ENCODE measurements at regions not wholly inside any gene's neighbourhood (a gene's known extent, or its start where the extent isn't known, plus 50 kb on each side); places are given as distances from the start of the nearest gene placed in this dataset.

- Histone ChIP-seq H2BK15ac (ENCODE audit: low read depth, low read length) (no peak overlapping the region), H2BK20ac (ENCODE audit: low read depth, low read length) (no peak overlapping the region), H3K9me1 (ENCODE audit: insufficient read depth, low read length) (no peaks in the 10 kb centered on the region), H2AFZ (replicated peaks; ENCODE audit: low read length, poor library complexity) (no peak overlapping the region), H2AK5ac (ENCODE audit: low read depth, low read length) (no peak overlapping the region), H3K36me3 (ENCODE audit: control insufficient read depth, insufficient read depth, low read length) (no peaks in the 10 kb centered on the region), H3K27ac (ENCODE audit: insufficient read depth, low read length) (no peak overlapping the region), H4K8ac (ENCODE audit: low read depth in 2 of 2, low read length in 2 of 2) (no peak overlapping the region), H2AK9ac (replicated peaks; ENCODE audit: low read depth, low read length, poor library complexity) (no peak overlapping the region), H3K4ac (ENCODE audit: low read depth, low read length) (no peak overlapping the region), H3K4me2 (ENCODE audit: low read depth, low read length) (no peak overlapping the region), H3K4me1 (ENCODE audit: control insufficient read depth, insufficient read depth, low read length) (no peaks in the 10 kb centered on the region), H2BK5ac (ENCODE audit: low read depth, low read length, poor library complexity, severe bottlenecking) (no peak overlapping the region), H3K9ac (ENCODE audit: low read depth, low read length) (no peak overlapping the region), H3K27me3 (ENCODE audit: control insufficient read depth, insufficient read depth, low read length) (no peaks in the 10 kb centered on the region), H3K9me3 (ENCODE audit: control insufficient read depth, insufficient read depth, low read length) (peaks cover 2% of the 10 kb centered on the region; the same call in 1 of the 2 replicates), H3K79me1 (ENCODE audit: low read depth in 1 of 2, low read length in 2 of 2) (no peaks in the 10 kb centered on the region), H4K5ac (ENCODE audit: low read depth, low read length) (no peak overlapping the region), H3K56ac (ENCODE audit: extremely low read depth, insufficient read depth, low read length) (no peak overlapping the region), H3K4me3 (ENCODE audit: insufficient read depth, low read depth, low read length) (no peak overlapping the region), H3K14ac (replicated peaks; ENCODE audit: low read depth, low read length) (no peak overlapping the region), H3K18ac (ENCODE audit: low read depth, low read length) (no peak overlapping the region), H3K23ac (ENCODE audit: low read depth, low read length) (no peak overlapping the region), H4K91ac (ENCODE audit: insufficient read depth, low read depth, low read length) (no peak overlapping the region), H4K20me1 (ENCODE audit: insufficient read depth, low read length) (no peaks in the 10 kb centered on the region), H2BK120ac (ENCODE audit: low read depth, low read length) (no peak overlapping the region)
- TF ChIP-seq MXI1 (IDR thresholded peaks at IDR 0.05; ENCODE audit: borderline replicate concordance, low read depth, low read length) (no peak), NFE2L2 (IDR thresholded peaks at IDR 0.05; ENCODE audit: low read depth, low read length) (no peak), FOS (IDR thresholded peaks at IDR 0.05; ENCODE audit: low read depth, low read length) (no peak), BHLHE40 (IDR thresholded peaks at IDR 0.05; ENCODE audit: low read depth, low read length) (no peak), MAZ (IDR thresholded peaks at IDR 0.05; ENCODE audit: borderline replicate concordance, low read depth, low read length) (no peak), ELK1 (IDR thresholded peaks at IDR 0.05; ENCODE audit: borderline replicate concordance, low read depth, low read length) (no peak), RFX5 (IDR thresholded peaks at IDR 0.05; ENCODE audit: low read depth, low read length) (no peak), CHD1 (IDR thresholded peaks at IDR 0.05; ENCODE audit: low read depth, low read length) (no peak), RAD21 (IDR thresholded peaks at IDR 0.05; ENCODE audit: low read length) (no peak), USF2 (IDR thresholded peaks at IDR 0.05; ENCODE audit: low read depth, low read length) (no peak)
- TF ChIP-seq, protein P1, sequence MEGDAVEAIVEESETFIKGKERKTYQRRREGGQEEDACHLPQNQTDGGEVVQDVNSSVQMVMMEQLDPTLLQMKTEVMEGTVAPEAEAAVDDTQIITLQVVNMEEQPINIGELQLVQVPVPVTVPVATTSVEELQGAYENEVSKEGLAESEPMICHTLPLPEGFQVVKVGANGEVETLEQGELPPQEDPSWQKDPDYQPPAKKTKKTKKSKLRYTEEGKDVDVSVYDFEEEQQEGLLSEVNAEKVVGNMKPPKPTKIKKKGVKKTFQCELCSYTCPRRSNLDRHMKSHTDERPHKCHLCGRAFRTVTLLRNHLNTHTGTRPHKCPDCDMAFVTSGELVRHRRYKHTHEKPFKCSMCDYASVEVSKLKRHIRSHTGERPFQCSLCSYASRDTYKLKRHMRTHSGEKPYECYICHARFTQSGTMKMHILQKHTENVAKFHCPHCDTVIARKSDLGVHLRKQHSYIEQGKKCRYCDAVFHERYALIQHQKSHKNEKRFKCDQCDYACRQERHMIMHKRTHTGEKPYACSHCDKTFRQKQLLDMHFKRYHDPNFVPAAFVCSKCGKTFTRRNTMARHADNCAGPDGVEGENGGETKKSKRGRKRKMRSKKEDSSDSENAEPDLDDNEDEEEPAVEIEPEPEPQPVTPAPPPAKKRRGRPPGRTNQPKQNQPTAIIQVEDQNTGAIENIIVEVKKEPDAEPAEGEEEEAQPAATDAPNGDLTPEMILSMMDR (conservative IDR thresholded peaks at IDR 0.05; ENCODE audit: low read depth, low read length): no peak
- in situ Hi-C loops (cut with MboI; ENCODE audit: low sequenced_read_pairs): no loop called here
- ChIA-PET POLR2A (ENCODE audit: unreplicated experiment) (no interaction called here), CTCF (no interaction called here)
- dilution Hi-C loops (cut with HindIII; ENCODE audit: low sequenced_read_pairs, unreplicated experiment): no loop called here
- no peak for DNase-seq
- intact Hi-C loops (cut with micrococcal nuclease): loop anchor here (2.0 kb wide), 1 partner anchor 1069 kb away; no protein-coding TSS in a partner anchor
- no peak for ATAC-seq (ENCODE audit: low read depth)
- no TSS peak for BruUV-seq (replicated peaks)
- 100% methylated on average over 1 of the region's 4 CpGs; no CpG with 5 or more reads in 1 of the 2 experiments for WGBS, 2 experiments (ENCODE audit: extremely low coverage in 2 of 2, insufficient read length in 1 of 2)
These were observed 571.2 kb downstream of the EFNA5 start for GRCh38 chr5:107099506-107099905.

Data from IMR-90 (cell line).